Hippocampal formation (tissue), 2 donors: ENCODE measurements at regions not wholly inside any gene's neighbourhood (a gene's known extent, or its start where the extent isn't known, plus 50 kb on each side); places are given as distances from the start of the nearest gene placed in this dataset.

ENCODE experiments used
- DNase-seq, 2 donors: peaks; one replicate each; lab custom pipeline; 2025; lab: John Stamatoyannopoulos, UW

DNA sequence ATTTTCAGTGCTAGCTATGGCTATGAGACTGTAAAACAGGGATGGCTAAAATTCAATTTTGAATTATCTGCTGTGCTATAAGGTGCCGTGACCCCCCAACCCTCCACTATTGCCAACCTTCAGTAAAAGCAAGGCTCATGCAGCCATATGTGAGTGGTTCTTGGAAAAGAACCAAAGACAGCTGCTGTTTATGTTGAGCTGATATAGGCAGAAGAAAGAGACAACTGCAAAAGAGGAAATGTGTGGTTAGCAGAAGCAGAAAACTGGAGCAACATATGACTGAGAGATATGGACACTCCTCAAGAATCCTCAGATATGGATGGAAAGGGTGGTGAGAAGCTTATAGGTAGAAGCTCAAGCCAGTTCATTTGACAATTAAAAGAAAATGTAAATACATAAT lies 200.3 kb downstream of the TLE1 start:
- peak in 1 of 2 donors; percentile 3 for DNase-seq

GRCh38 chr9:81480828-81481604 lies 208.3 kb downstream of the TLE1 start:
- DNase-seq, result no peak

DNA sequence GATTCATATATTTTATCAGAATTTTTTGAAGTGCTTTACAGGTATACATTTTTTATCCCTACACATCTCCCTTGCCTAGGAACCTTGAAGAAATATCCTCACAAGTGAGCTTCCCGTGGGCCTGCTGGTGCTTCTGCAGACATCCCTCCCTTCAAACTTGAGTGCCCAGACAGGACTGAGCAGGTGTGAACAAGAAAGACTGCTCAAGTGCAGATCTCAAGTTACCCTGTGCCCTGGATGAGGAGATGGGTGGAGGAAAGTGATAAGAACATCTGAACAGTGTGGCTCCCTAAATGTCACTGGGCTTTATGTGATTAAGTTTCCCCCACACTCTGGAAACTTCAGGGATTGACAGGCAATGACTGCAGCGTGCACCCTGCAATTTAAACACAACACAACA lies 209.8 kb downstream of the TLE1 start:
- no peak for DNase-seq

- DNase-seq, result no peak
Observed at GRCh38 chr9:81477669-81478068, 211.7 kb downstream of the TLE1 start.

DNA sequence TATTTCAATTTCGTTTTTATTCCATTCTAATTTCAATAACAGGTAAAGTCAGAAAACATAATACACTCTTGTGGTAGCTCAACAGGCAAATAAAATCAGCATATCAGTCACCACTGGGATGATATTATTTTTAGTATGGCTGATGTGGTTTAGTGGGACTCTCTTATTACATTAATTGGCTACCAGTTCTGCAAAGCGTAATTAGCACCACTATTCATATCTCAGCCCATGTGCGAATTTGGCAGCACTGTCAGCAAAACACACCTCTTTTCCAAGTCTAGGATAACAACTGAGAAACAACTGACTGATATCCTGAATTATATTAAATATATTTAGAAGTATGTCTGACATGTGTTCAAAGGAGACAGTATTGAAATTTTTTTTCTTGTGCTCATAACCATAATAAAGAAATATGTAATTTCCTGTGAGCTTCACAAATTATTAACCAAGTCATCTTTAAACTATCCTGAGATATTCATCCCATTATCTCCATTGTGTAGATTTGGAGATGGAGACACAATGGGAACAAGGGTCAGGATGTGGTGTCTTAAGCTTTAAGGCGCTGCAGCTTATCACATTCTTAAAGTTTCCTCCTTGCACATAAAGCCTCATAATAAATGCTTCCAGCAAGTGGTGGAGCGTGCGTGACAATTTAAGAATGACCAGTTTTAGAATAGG lies 212.4 kb downstream of the TLE1 start:
- DNase-seq, result no peak

DNA sequence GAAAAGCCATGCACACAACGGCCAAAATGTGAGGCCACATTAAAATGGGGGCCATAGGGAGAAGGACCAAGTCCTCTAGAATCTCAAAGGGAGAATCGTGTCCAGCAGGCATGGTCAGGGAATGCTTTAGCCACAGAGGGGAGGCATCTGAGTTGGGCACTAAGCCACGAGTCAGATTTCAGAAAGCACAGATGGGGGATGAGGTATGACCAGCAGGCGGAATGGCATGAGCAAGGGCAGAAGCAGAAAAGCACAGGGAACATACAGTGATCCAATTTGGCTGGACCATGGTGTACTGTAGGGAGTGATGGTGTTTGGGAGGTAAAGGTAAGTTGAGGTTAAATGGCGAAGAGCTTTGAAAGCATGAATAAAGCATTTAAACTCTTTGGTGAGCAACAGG lies 214.6 kb downstream of the TLE1 start:
- DNase-seq, result no peak

DNA sequence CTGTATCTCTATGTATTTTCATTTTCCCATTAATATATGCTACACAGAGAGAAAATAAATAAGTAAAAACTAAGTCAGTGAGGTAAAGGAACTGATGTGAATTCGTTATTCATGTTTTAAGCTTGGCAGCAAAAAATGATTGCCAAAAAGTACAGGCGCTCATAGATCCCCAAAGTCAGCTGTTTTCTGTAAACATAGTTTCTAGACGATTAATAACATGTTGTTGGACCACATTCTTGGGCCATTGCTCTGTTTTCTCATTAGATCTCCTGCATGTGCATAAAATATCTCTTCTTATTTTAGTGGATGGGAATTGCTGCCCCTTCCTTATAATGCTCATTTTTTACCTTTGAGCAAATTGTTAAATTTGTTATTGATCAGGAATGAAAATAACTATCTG lies 215.2 kb downstream of the TLE1 start:
- no peak for DNase-seq

DNA sequence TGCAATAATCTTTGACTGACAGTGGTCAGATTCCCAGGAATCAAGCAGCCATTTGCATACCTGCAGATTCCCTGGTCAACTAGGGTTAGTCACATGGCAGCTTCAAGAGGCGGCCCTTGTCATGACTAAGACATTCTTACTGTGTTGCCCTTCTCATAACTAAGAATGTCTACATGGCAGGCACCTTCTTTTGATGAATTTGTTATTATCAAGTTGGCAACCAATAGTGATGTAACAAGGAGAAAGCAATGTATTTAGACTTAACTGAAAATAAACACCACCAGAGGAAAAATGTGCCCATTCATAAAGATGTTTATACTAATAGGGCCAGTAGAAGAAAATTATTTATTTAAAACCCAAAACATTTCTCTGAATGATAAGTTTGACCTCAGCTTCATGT lies 215.6 kb downstream of the TLE1 start:
- no peak for DNase-seq

DNA sequence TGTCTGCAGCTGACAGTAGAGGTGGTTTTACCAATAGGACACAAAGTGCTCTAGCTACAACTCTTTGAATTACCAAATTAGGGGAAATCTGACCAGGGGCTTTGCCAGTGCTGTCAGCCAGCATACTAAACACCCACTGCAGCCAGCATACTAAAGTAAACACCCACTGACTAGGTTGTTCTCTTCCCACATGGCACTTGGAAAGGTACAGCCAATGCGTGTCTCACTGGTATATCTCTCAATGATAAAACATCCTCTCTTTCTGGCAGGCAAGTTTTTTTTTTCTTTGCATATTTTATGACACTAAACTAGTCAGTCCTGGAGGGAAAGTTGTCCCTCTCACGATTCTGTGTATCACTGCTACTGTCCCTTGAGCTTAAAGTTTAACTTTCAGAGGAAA lies 216.1 kb downstream of the TLE1 start:
- DNase-seq, result no peak

DNA sequence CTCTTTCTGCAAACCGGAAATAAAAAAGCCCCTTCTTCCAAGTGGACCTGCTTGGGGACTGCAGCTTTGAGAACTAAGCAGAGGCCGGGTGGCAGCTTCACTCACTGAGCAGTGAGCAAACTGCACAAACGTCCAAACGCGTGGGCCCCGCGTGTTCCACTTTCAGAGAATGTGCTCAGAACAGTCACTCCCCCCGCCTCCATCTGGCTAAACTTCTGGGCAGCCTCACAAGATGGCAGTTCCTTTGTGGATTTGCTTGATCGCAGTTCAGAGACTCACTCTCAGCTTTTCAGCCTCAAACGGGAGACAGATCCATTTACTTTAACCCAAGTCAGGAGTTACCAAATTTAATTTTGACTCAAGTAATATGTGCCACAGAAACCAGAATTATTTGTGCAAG lies 216.6 kb downstream of the TLE1 start:
- DNase-seq, result peak; percentile 4 to 14

DNA sequence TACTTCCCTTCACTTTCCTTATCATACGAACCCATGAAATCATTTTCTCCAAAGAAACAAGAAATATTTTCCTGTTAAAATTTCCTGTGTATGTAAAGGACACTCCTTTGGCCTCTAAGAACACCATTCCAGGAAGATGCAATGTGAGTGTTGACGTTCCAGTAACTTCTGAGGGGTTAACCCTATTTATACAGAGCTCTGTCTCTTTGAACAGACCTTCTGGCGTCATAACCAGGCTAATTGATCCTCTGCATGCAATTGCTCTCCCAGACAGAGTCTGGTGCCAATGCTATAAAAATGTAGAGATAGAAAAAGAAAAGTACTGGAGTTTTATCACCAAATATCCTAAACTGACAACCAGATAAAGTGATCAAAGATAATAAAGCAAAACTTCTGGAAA lies 218.5 kb downstream of the TLE1 start:
- no peak for DNase-seq

GRCh38 chr9:81468084-81468595 lies 221.2 kb downstream of the TLE1 start:
- no peak for DNase-seq

GRCh38 chr9:81466981-81467380 lies 222.4 kb downstream of the TLE1 start:
- DNase-seq, result no peak

DNA sequence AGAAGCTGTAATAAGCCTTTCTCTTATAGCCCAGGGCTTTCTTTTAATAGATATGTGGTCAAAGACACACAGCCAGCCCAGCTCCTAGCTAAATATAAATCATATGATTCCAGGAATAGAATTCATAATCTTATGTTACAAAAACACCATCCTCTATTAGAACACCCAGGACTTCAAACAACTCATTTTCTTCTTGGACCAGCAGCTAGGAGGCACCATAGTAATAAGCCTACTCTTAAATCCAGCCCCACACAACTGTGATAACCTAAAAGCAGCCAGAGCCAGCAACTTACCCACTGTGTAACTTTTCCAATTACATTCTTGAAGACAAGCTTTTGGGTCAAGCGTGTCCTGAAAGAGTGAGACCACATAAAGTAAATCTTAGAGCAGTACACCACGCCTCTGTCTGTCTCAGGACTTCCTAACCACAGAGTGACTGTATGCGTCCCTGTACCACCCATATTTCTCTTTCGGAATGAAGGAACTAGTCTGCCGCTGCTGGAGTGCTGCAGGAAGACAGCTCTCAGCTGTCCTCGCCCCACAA lies 223.8 kb downstream of the TLE1 start:
- no peak for DNase-seq

- no peak for DNase-seq
Observed at GRCh38 chr9:81462801-81463200, 226.5 kb downstream of the TLE1 start.

DNA sequence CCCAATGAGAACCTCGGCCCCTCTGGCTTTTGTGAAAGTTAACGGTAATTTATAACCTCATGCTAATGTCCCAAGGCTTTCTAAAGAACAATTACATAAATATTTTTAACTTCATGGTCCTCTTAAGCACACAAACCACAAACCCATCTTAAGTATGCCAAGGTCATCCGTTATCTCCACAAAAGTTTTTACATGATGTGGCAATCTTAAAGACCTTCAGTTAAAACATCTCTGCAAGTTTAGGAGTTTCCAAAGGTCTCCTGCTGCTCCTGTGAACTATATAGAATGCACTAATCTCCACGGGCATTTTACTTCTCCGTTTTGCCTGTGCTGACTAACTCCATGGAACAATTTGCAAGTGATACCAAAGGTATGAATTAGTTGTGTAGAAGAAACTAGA lies 228.2 kb downstream of the TLE1 start:
- DNase-seq, result no peak

GRCh38 chr9:81460693-81461092 lies 228.7 kb downstream of the TLE1 start:
- no peak for DNase-seq

GRCh38 chr9:81459591-81459990 lies 229.8 kb downstream of the TLE1 start:
- DNase-seq, result no peak

GRCh38 chr9:81456431-81457006 lies 232.8 kb downstream of the TLE1 start:
- no peak for DNase-seq

GRCh38 chr9:81455462-81456219 lies 233.7 kb downstream of the TLE1 start:
- peak in 1 of 2 donors; percentile 22 for DNase-seq

GRCh38 chr9:81445331-81445921 lies 243.9 kb downstream of the TLE1 start:
- no peak for DNase-seq

DNA sequence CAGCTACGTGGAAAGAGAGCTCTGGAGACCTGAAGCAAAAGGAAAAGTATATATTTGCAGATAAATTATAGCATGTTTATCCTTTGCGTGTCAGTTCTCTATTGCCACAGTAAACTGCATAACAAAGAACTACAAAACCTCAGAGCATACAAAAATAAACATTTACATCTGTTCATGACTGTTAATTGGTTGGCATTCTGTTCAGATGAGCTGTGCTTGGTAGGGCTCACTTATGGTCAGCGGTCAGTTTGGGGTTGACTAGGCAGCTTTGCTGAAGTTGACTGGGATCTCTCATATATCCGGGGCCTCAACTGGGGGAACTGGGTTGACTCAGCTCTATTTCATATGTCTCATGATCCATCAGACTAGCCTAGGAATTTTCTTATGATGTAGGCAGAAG lies 257.7 kb downstream of the TLE1 start:
- DNase-seq, result no peak
